Mesendoderm (in vitro differentiated cells): ENCODE measurements at regions not wholly inside any gene's neighbourhood (a gene's known extent, or its start where the extent isn't known, plus 50 kb on each side); places are given as distances from the start of the nearest gene placed in this dataset.

Source experiments
- DNase-seq: peaks from one replicate; pipeline ENCODE4 v3.0.0; 2013
- H2AK5ac ChIP-seq: 2 replicates; pipeline ENCODE4 v1.6.1; 2013; ENCODE audit warnings: low read length, inconsistent platforms
- H2BK120ac ChIP-seq: 2 replicates; pipeline ENCODE4 v1.6.1; 2013; ENCODE audit warnings: low read depth, mild to moderate bottlenecking, low read length, moderate library complexity, mixed read lengths
- H2BK15ac ChIP-seq: replicated peaks from 2 replicates; pipeline ENCODE4 v1.6.1; 2013; ENCODE audit warnings: low read depth, mild to moderate bottlenecking, moderate library complexity
- H2BK5ac ChIP-seq: 2 replicates; pipeline ENCODE4 v1.6.1; 2013; ENCODE audit warnings: low read length, inconsistent platforms
- H3K18ac ChIP-seq: 2 replicates; pipeline ENCODE4 v1.6.1; 2013; ENCODE audit warnings: mild to moderate bottlenecking, low read length, mixed read lengths
- H3K23ac ChIP-seq: one replicate; pipeline ENCODE4 v1.6.1; 2013; ENCODE audit warnings: low read length
- H3K27ac ChIP-seq: 2 replicates; pipeline ENCODE4 v1.5.1; 2013; ENCODE audit warnings: low read depth, mild to moderate bottlenecking, inconsistent platforms, low read length, moderate library complexity
- H3K27me3 ChIP-seq: 2 replicates; pipeline ENCODE4 v1.6.1; 2013; ENCODE audit warnings: low read length, control low read depth, mild to moderate bottlenecking, inconsistent platforms; ENCODE audit not compliant: insufficient read depth, poor library complexity
- H3K36me3 ChIP-seq: 2 replicates; pipeline ENCODE4 v1.6.1; 2013; ENCODE audit warnings: low read length, inconsistent platforms; ENCODE audit not compliant: control insufficient read depth, insufficient read depth
- H3K4ac ChIP-seq: one replicate; pipeline ENCODE4 v1.6.1; 2013; ENCODE audit warnings: low read depth, mild to moderate bottlenecking, low read length, moderate library complexity
- H3K4me1 ChIP-seq: 2 replicates; pipeline ENCODE4 v1.6.1; 2013; ENCODE audit warnings: low read depth, low read length, inconsistent platforms; ENCODE audit not compliant: control insufficient read depth
- H3K4me2 ChIP-seq: 2 replicates; pipeline ENCODE4 v1.6.1; 2013; ENCODE audit warnings: low read length
- H3K4me3 ChIP-seq: 2 replicates; pipeline ENCODE4 v1.5.1; 2013; ENCODE audit warnings: mild to moderate bottlenecking, low read length
- H3K56ac ChIP-seq: one replicate; pipeline ENCODE4 v1.6.1; 2013; ENCODE audit warnings: low read length
- H3K79me1 ChIP-seq: 2 replicates; pipeline ENCODE4 v1.6.1; 2013; ENCODE audit warnings: low read length, inconsistent platforms
- H3K79me2 ChIP-seq: 2 replicates; pipeline ENCODE4 v1.6.1; 2013; ENCODE audit warnings: mild to moderate bottlenecking, low read length; ENCODE audit not compliant: control insufficient read depth, insufficient read depth
- H3K9ac ChIP-seq: 2 replicates; pipeline ENCODE4 v1.6.1; 2013; ENCODE audit warnings: low read length, inconsistent platforms
- H4K5ac ChIP-seq: one replicate; pipeline ENCODE4 v1.6.1; 2013; ENCODE audit warnings: low read length
- H4K8ac ChIP-seq: one replicate; pipeline ENCODE4 v1.6.1; 2013; ENCODE audit warnings: low read depth, mild to moderate bottlenecking, control low read depth, low read length, moderate library complexity
- WGBS: extraction: QIAGEN DNeasy Blood & Tissue Kit; methylation state at CpG from one replicate; pipeline ENCODE4 v1.1.7; 2013; ENCODE audit warnings: low lambda C conversion rate, missing lambda C conversion rate; ENCODE audit not compliant: insufficient coverage; ENCODE audit errors: extremely low coverage; 5-methylcytosine and 5-hydroxymethylcytosine counted together

DNA sequence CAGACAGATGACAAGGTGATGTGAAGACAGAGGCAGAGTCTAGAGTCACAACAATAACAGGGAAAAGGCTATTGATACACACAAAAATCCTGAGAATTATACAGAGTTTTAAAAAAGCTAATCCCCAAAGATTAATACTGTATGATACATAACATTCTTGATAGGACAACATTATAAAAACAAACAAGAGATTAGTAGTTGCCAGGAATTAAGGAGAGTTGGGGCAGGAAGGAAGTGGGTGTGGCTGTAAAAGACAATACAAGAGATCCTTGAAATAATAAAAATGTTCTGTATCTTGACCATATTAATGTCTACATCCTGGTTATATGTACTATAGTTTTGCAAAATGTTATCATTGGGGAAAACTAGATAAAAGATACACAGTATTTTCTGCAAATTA lies 309.5 kb upstream of the PMFBP1 start:
- Histone ChIP-seq H3K27ac (no peak overlapping the region), H3K4ac (no peak overlapping the region), H4K5ac (no peak overlapping the region), H3K4me1 (no peaks in the 10 kb centered on the region), H3K27me3 (no peaks in the 10 kb centered on the region), H3K79me2 (no peaks in the 10 kb centered on the region), H3K36me3 (no peaks in the 10 kb centered on the region), H3K4me2 (no peak overlapping the region), H2BK120ac (no peak overlapping the region), H2AK5ac (no peak overlapping the region), H3K79me1 (no peaks in the 10 kb centered on the region), H2BK5ac (no peak overlapping the region), H4K8ac (no peak overlapping the region), H3K4me3 (no peak overlapping the region), H3K23ac (no peak overlapping the region), H2BK15ac (no peak overlapping the region), H3K18ac (no peak overlapping the region), H3K9ac (no peak overlapping the region), H3K56ac (no peak overlapping the region)
- DNase-seq = no peak

DNA sequence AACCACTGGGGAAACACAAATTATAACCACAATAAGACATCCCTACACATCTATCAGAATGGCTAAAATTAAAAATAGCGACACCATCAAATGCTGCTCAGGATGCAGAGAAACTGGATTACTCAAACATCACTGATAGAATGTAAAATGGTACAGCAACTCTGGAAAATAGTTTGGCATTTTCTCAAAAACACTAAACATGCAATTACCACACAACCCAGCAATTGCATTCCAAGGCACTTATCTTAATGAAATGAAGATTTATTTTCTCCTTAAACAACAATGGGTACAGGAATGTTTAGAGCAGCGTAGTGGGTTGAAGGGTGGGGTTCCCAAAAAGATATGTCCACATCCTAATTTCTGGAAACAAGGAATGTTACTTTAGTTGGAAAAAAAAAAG lies 309.0 kb upstream of the PMFBP1 start:
- no peak overlapping the region for H2BK15ac ChIP-seq
- H3K23ac ChIP-seq = no peak overlapping the region
- H4K8ac ChIP-seq = no peak overlapping the region
- no peak overlapping the region for H3K4me3 ChIP-seq
- H3K4me1 ChIP-seq = no peaks in the 10 kb centered on the region
- no peak overlapping the region for H2BK5ac ChIP-seq
- no peak for DNase-seq
- no peak overlapping the region for H3K18ac ChIP-seq
- no peak overlapping the region for H3K56ac ChIP-seq
- H2BK120ac ChIP-seq = no peak overlapping the region
- H3K4ac ChIP-seq = no peak overlapping the region
- H3K4me2 ChIP-seq = no peak overlapping the region
- H3K79me1 ChIP-seq = no peaks in the 10 kb centered on the region
- H3K27ac ChIP-seq = no peak overlapping the region
- H3K36me3 ChIP-seq = no peaks in the 10 kb centered on the region
- H2AK5ac ChIP-seq = no peak overlapping the region
- H3K79me2 ChIP-seq = no peaks in the 10 kb centered on the region
- H4K5ac ChIP-seq = no peak overlapping the region
- no peak overlapping the region for H3K9ac ChIP-seq
- no peaks in the 10 kb centered on the region for H3K27me3 ChIP-seq
- no CpG with 5 or more reads among the region's 2 CpGs for WGBS

- H3K4me2 ChIP-seq = no peak overlapping the region
- H3K4me3 ChIP-seq = no peak overlapping the region
- no peak overlapping the region for H4K8ac ChIP-seq
- WGBS = 100% methylated on average over 1 of the region's 3 CpGs
- no peaks in the 10 kb centered on the region for H3K79me2 ChIP-seq
- H3K23ac ChIP-seq = no peak overlapping the region
- no peaks in the 10 kb centered on the region for H3K27me3 ChIP-seq
- H4K5ac ChIP-seq = no peak overlapping the region
- H2BK5ac ChIP-seq = no peak overlapping the region
- H3K27ac ChIP-seq = no peak overlapping the region
- no peak overlapping the region for H2AK5ac ChIP-seq
- H3K4ac ChIP-seq = no peak overlapping the region
- H3K79me1 ChIP-seq = no peaks in the 10 kb centered on the region
- H3K56ac ChIP-seq = no peak overlapping the region
- no peaks in the 10 kb centered on the region for H3K36me3 ChIP-seq
- peak; percentile 84 for DNase-seq
- H2BK15ac ChIP-seq = no peak overlapping the region
- no peak overlapping the region for H2BK120ac ChIP-seq
- no peak overlapping the region for H3K9ac ChIP-seq
- no peaks in the 10 kb centered on the region for H3K4me1 ChIP-seq
- no peak overlapping the region for H3K18ac ChIP-seq
Observed at GRCh38 chr16:72475688-72476087, 303.7 kb upstream of the PMFBP1 start.

DNA sequence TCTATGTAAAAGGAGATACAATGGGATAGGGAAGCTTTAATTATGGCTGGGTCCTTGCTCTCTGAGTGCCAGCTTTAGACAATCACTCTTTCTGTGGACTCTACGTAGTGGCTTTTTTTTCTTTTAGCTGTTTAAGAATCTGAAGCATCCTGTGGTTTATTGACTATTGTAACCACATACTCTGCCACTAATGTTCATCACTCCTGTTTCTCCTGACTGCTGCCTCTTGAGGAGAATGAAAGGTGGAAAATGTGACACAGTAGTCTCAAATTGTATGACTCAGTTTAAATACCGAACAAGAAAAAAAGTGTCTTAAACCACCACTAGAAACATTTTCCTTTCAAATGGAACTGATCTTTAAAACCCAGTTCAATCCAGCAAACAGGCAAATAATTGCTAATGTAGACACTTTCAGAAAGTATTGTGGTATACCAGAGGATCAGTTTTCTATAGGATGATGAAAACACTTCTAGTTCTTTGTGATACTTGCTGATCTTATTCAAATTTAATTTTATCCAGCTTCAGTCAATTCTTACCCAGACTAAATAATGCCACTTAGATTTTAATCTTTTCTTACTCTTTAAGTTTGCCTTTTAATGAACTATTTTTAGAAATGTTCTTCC lies 302.7 kb upstream of the PMFBP1 start:
- H3K4ac ChIP-seq = no peak overlapping the region
- no CpG with 5 or more reads among the region's 2 CpGs for WGBS
- no peak for DNase-seq

DNA sequence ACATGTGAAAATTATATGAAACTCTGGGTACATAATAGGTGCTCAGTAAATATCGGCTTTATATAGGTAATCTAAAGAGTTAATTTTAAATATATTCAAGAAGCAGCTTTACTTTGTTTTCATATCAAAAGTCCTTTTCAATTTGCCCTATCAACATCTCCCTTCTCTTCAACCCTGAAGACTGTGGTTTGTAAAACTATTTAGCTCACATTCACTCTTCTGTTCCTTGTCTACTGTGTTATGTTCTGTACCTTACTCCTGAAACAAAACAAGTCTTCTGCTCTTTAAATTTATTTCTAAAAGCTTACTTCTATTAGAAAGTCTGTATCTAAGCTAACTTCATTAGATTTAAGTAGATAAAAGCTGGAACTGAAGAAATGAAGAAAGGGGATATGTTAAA lies 301.7 kb upstream of the PMFBP1 start:
- Histone ChIP-seq H2BK120ac (no peak overlapping the region), H3K27ac (no peak overlapping the region)

More for the DNA sequence above, 302.7 kb upstream of the PMFBP1 start:
- no peak overlapping the region for H3K4me3 ChIP-seq
- no peak overlapping the region for H2BK15ac ChIP-seq
- H3K79me2 ChIP-seq = no peaks in the 10 kb centered on the region
- H3K4me1 ChIP-seq = no peaks in the 10 kb centered on the region
- H2BK120ac ChIP-seq = no peak overlapping the region
- no peak overlapping the region for H2BK5ac ChIP-seq
- no peaks in the 10 kb centered on the region for H3K36me3 ChIP-seq
- H3K79me1 ChIP-seq = no peaks in the 10 kb centered on the region
- no peak overlapping the region for H3K23ac ChIP-seq
- H3K9ac ChIP-seq = no peak overlapping the region
- no peak overlapping the region for H4K5ac ChIP-seq
- H3K18ac ChIP-seq = no peak overlapping the region
- H3K27me3 ChIP-seq = no peaks in the 10 kb centered on the region
- no peak overlapping the region for H3K27ac ChIP-seq
- H2AK5ac ChIP-seq = no peak overlapping the region
- no peak overlapping the region for H3K56ac ChIP-seq
- no peak overlapping the region for H3K4me2 ChIP-seq
- H4K8ac ChIP-seq = no peak overlapping the region

DNA sequence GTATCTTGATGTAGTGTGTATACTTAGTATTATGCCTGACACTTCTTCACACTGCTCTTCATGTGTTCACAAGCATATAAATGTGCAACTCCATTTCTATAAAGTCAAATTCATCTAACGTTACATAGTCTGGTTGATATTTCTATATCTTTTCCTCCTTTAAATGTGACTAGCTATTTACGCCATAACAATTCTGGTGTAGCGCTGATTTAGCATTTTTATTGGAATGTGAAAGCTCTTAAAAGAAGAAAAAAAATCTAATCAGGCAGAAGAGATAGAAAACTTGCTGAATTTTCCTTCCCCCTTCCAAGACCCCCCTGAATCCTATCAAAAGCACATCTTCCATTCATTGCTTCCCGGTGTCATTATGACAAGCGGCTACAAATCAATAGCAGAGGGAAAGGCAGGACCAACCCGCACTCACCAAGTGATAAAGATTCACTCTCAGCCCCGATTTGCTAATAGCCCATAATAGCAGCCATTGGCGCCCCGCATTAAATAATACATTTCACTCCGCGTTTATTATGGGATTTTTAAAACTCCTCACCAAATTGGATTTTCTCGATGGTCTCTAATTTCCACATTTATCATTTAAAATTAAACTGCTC lies 299.5 kb upstream of the PMFBP1 start:
- DNase-seq = no peak
- no peak overlapping the region for H3K27ac ChIP-seq
- H3K4me3 ChIP-seq = no peak overlapping the region
- no peak overlapping the region for H3K4me2 ChIP-seq
- H3K79me1 ChIP-seq = no peaks in the 10 kb centered on the region
- no peak overlapping the region for H2BK5ac ChIP-seq
- H3K27me3 ChIP-seq = no peaks in the 10 kb centered on the region
- H3K36me3 ChIP-seq = no peaks in the 10 kb centered on the region
- no peak overlapping the region for H2AK5ac ChIP-seq
- H3K9ac ChIP-seq = no peak overlapping the region
- no peak overlapping the region for H4K8ac ChIP-seq
- H3K4me1 ChIP-seq = no peaks in the 10 kb centered on the region
- WGBS = 100% methylated on average over 3 of the region's 12 CpGs
- no peak overlapping the region for H3K18ac ChIP-seq
- no peaks in the 10 kb centered on the region for H3K79me2 ChIP-seq
- no peak overlapping the region for H2BK120ac ChIP-seq
- no peak overlapping the region for H3K23ac ChIP-seq
- H2BK15ac ChIP-seq = no peak overlapping the region
- no peak overlapping the region for H3K56ac ChIP-seq
- H4K5ac ChIP-seq = no peak overlapping the region
- H3K4ac ChIP-seq = no peak overlapping the region

More for the DNA sequence above, 301.7 kb upstream of the PMFBP1 start:
- no peak overlapping the region for H3K56ac ChIP-seq
- H2BK15ac ChIP-seq = no peak overlapping the region
- no peak for DNase-seq
- no peaks in the 10 kb centered on the region for H3K79me2 ChIP-seq
- no peak overlapping the region for H3K4ac ChIP-seq
- no peaks in the 10 kb centered on the region for H3K4me1 ChIP-seq
- no CpG with 5 or more reads among the region's 1 CpG for WGBS
- H3K18ac ChIP-seq = no peak overlapping the region
- H3K27me3 ChIP-seq = no peaks in the 10 kb centered on the region
- H3K4me3 ChIP-seq = no peak overlapping the region
- no peaks in the 10 kb centered on the region for H3K36me3 ChIP-seq
- H4K8ac ChIP-seq = no peak overlapping the region
- no peaks in the 10 kb centered on the region for H3K79me1 ChIP-seq
- H2BK5ac ChIP-seq = no peak overlapping the region
- H3K23ac ChIP-seq = no peak overlapping the region
- H3K4me2 ChIP-seq = no peak overlapping the region
- no peak overlapping the region for H3K9ac ChIP-seq
- H2AK5ac ChIP-seq = no peak overlapping the region
- no peak overlapping the region for H4K5ac ChIP-seq
